Small intestine (tissue), 7 donors: ENCODE measurements at regions not wholly inside any gene's neighbourhood (a gene's known extent, or its start where the extent isn't known, plus 50 kb on each side); places are given as distances from the start of the nearest gene placed in this dataset.

Source experiments
- DNase-seq, 2 donors: peaks; one replicate each; pipeline versions ENCODE4 v3.0.0 to v3.0.0-alpha.2; 2013
- FAIRE-seq: peaks from 2 replicates; lab custom pipeline; 2012; peaks lifted over from hg19 to GRCh38; lab: Jason Lieb, UNC
- H3K27ac ChIP-seq, 3 donors: one replicate each; pipeline ENCODE4 v1.5.1; 2013; ENCODE audit warnings: low read length in 2 of 3, mild to moderate bottlenecking in 2 of 3, control low read depth in 1 of 3, inconsistent platforms in 1 of 3, low read depth in 1 of 3, moderate library complexity in 1 of 3
- H3K27me3 ChIP-seq, 3 donors: one replicate each; pipeline ENCODE4 v1.6.1; 2013; ENCODE audit warnings: low read length in 3 of 3, inconsistent platforms in 1 of 3; ENCODE audit not compliant: control insufficient read depth in 3 of 3, insufficient read depth in 3 of 3
- H3K36me3 ChIP-seq, 3 donors: one replicate each; pipeline ENCODE4 v1.6.1; 2013; ENCODE audit warnings: low read length in 3 of 3, inconsistent platforms in 1 of 3, low read depth in 1 of 3, mild to moderate bottlenecking in 1 of 3, moderate library complexity in 1 of 3; ENCODE audit not compliant: control insufficient read depth in 3 of 3, insufficient read depth in 2 of 3
- H3K4me1 ChIP-seq, 3 donors: one replicate each; pipeline ENCODE4 v1.6.1; 2013; ENCODE audit warnings: low read length in 2 of 3, inconsistent platforms in 1 of 3, low read depth in 1 of 3, mild to moderate bottlenecking in 1 of 3, moderate library complexity in 1 of 3; ENCODE audit not compliant: control insufficient read depth in 3 of 3, insufficient read depth in 2 of 3
- H3K4me3 ChIP-seq, 3 donors: one replicate each; pipeline ENCODE4 v1.5.1; 2013; ENCODE audit warnings: low read length in 3 of 3, control low read depth in 1 of 3, inconsistent platforms in 1 of 3, low read depth in 1 of 3, mild to moderate bottlenecking in 1 of 3, moderate library complexity in 1 of 3
- H3K9me3 ChIP-seq, 2 donors: one replicate each; pipeline ENCODE4 v1.6.1; 2013; ENCODE audit warnings: low read depth in 1 of 2, low read length in 1 of 2; ENCODE audit not compliant: control insufficient read depth in 2 of 2, insufficient read depth in 1 of 2
- WGBS, 3 donors: extraction: QIAGEN DNeasy Blood & Tissue Kit; methylation state at CpG; one replicate each; pipeline ENCODE4 v1.1.7; 2013; 5-methylcytosine and 5-hydroxymethylcytosine counted together
- donor health status: healthy with polysubstance abuse.
- donor health status: control.
- donor health status: control.
- donor health status: Bipolar disorder and iron deficiency.
- donor health status: healthy.

DNA sequence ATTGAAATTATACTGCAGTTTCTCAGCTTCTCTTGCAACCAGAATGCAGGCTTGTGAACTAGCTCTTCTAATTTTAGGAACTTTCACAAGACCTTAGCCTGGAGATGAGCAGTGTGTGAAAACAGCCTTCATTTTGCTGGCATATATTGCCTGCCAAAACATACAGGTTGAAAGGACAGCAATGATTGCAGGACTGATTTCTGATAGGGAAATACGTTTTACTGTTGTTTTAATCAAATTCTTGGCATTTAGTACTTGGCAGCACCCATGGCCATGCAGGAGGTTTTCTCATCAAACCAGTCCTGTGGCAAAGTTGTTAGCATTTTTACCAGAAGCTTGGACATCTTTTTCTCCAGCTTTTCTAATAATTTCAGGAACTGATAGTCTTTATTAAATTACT lies 91.9 kb upstream of the MUCL1 start:
- WGBS, 3 donors = 13 to 38% (median 22%) methylated on average over 1 of the region's 1 CpG

DNA sequence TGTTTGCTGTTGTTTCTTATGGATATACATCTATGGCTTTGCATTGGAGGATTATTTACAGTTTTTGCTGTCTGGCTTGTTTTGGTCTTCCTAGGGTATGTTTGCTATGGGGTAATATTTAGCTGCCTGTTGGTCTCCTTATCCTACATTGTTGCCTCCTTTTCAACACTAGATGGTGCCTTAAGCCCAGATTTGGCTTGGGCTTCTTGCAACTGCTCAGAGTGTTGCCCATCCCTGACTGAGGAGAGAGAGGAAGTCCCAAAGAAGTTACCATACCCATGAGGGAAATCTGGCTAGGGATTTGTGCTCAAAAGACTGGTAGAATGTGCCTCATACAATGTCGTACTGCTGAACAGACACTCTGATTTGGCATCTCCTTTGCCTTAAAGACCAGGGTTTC lies 94.6 kb upstream of the MUCL1 start:
- WGBS, 3 donors = 49 to 72% (median 52%) methylated on average over 1 of the region's 1 CpG
- H3K36me3 ChIP-seq = no peaks in the 10 kb centered on the region
- FAIRE-seq (no peak), DNase-seq (peak; percentile 8 to 15)
- H3K4me3 ChIP-seq = no peak overlapping the region
- no peak overlapping the region for H3K27ac ChIP-seq
- H3K4me1 ChIP-seq = no peaks in the 10 kb centered on the region
- no peaks in the 10 kb centered on the region for H3K27me3 ChIP-seq
- H3K9me3 ChIP-seq = no peaks in the 10 kb centered on the region

More for the DNA sequence above, 91.9 kb upstream of the MUCL1 start:
- Histone ChIP-seq H3K4me1 (no peaks in the 10 kb centered on the region), H3K27ac (no peak overlapping the region), H3K27me3 (no peaks in the 10 kb centered on the region), H3K4me3 (no peak overlapping the region), H3K9me3 (no peaks in the 10 kb centered on the region), H3K36me3 (no peaks in the 10 kb centered on the region)
- FAIRE-seq (no peak), DNase-seq (no peak)

DNA sequence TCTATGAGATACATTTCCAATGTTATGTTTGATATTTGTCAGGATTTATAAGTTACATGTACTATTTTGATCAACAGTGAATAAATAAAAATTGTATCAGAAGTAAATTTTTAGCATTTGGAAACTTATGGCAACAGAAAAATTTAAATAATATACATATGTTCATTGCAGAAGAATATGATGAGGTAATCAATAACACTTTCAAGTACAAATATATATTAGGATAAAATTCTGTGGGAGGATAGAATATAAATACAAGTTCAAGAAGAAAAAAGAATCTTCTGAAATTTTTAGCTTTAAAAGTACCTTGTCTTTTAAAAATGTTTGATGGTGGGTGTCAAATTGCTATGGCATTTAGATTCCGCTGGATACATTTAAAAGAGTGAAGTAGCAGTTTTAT lies 102.8 kb upstream of the MUCL1 start:
- Histone ChIP-seq H3K9me3 (no peaks in the 10 kb centered on the region), H3K4me1 (no peaks in the 10 kb centered on the region), H3K27ac (no peak overlapping the region), H3K4me3 (no peak overlapping the region), H3K27me3 (no peaks in the 10 kb centered on the region), H3K36me3 (no peaks in the 10 kb centered on the region)
- DNase-seq (no peak), FAIRE-seq (no peak)
- 86 to 96% (median 90%) methylated on average over 1 of the region's 1 CpG for WGBS, 3 donors

DNA sequence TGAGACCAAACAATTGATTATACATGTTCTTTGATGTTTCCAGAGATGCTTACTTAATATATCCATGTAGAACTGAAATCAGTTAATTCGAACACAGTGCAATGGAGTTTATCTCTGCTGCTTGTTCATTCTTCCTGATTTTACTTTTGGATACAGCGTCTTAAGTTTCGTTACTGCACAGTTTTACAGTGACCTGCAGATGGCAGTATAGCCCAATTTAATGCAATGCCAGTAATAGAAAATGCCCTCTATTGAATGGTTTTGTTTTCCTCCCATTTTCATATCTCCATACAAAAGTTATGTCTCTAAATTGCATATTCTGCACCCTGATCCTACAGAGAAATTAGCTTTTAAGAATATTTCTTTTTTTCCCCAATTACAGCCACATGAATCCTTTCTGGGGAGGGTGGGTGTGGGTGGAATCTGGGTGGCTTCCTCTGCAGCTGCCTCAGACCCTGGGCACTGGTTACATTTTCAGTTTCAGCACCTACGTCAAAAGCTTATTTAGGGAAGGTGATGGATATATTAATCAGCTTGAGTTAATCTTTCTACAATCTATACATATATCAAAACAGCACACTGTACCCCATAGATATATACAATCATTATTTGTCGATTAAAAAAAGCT lies 101.1 kb upstream of the DCD start:
- WGBS, 3 donors = 19 to 25% (median 20%) methylated on average over 5 of the region's 5 CpGs
- Histone ChIP-seq H3K27ac (no peak overlapping the region), H3K36me3 (no peaks in the 10 kb centered on the region), H3K4me3 (no peak overlapping the region), H3K27me3 (no peaks in the 10 kb centered on the region), H3K9me3 (peaks cover 0 to 4% of the 10 kb centered on the region in 2 donors), H3K4me1 (no peaks in the 10 kb centered on the region)
- DNase-seq = peak; percentile 51 to 57
- FAIRE-seq = peak; percentile 44

DNA sequence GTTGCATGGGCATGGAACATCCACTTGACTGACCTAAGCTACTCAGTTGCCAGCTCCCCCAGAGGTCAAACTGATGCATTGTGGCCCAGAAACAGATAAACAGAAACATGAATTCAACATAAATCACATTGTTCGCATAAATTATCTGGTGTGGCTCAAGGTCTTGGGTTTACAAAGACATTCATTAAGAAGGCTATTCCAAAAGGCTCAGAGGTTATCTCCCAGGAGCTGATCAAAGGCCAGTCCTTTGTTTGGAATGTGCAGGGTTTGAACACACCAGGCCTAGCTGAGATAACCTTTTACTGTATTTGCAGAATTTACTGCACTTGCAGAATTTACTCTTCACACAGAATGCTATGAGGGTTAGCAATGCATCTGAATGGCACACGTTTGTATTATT lies 96.4 kb upstream of the DCD start:
- no peak for FAIRE-seq
- Histone ChIP-seq H3K27ac (no peak overlapping the region), H3K36me3 (no peaks in the 10 kb centered on the region), H3K9me3 (peaks cover 0 to 7% of the 10 kb centered on the region in 2 donors), H3K4me1 (no peaks in the 10 kb centered on the region), H3K27me3 (no peaks in the 10 kb centered on the region), H3K4me3 (no peak overlapping the region)
- 24 to 59% (median 25%) methylated on average over 2 of the region's 2 CpGs for WGBS, 3 donors
- DNase-seq = no peak

DNA sequence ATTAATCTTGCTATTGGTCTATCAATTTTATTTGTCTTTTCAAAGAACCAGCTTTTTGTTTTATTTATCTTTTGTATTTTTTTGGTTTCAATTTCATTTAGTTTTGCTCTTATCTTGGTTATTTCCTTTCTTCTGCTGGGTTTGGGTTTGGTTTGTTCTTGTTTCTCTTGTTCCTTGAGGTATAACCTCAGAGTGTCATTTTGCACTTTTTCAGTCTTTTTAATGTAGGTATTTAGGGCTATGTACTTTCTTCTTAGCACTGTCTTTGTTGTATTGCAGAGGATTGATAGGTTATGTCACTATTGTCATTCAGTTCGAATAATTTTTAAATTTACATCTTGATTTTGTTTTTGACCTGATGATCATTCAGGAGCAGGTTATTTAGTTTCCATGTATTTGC lies 92.7 kb upstream of the DCD start:
- Histone ChIP-seq H3K4me3 (no peak overlapping the region), H3K4me1 (no peaks in the 10 kb centered on the region), H3K27ac (no peak overlapping the region), H3K9me3 (peaks cover 0 to 13% of the 10 kb centered on the region in 2 donors), H3K27me3 (no peaks in the 10 kb centered on the region), H3K36me3 (no peaks in the 10 kb centered on the region)
- peak in 1 of 2 donors; percentile 20 for DNase-seq
- 59 to 78% (median 70%) methylated on average over 1 of the region's 1 CpG for WGBS, 3 donors
- no peak for FAIRE-seq

DNA sequence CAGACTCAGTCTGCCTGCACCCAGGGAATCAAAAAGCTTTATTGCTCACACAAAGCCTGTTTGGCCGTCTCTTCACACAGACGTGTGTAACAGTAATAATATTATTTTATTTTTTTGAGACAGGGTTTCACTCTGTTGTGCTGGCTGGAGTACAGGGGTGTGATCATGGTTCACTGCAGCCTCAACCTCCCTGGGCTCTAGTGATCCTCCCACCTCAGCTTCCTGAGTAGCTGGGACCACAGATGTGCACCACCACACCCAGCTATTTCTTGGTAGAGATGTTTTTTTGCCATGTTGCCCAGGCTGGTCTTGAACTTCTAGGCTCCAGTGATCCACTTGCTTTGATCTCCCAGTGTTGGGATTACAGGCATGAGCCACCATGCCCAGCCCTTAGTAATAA lies 88.4 kb upstream of the DCD start:
- no peaks in the 10 kb centered on the region for H3K36me3 ChIP-seq
- DNase-seq (peak in 1 of 2 donors; percentile 15), FAIRE-seq (no peak)
- WGBS, 3 donors = 53 to 87% (median 72%) methylated on average over 2 of the region's 2 CpGs
- H3K9me3 ChIP-seq = peaks cover 0 to 6% of the 10 kb centered on the region in 2 donors
- no peaks in the 10 kb centered on the region for H3K27me3 ChIP-seq
- H3K4me3 ChIP-seq = no peak overlapping the region
- H3K27ac ChIP-seq = no peak overlapping the region
- peaks cover 0 to 6% (median 0%) of the 10 kb centered on the region in 3 donors for H3K4me1 ChIP-seq

DNA sequence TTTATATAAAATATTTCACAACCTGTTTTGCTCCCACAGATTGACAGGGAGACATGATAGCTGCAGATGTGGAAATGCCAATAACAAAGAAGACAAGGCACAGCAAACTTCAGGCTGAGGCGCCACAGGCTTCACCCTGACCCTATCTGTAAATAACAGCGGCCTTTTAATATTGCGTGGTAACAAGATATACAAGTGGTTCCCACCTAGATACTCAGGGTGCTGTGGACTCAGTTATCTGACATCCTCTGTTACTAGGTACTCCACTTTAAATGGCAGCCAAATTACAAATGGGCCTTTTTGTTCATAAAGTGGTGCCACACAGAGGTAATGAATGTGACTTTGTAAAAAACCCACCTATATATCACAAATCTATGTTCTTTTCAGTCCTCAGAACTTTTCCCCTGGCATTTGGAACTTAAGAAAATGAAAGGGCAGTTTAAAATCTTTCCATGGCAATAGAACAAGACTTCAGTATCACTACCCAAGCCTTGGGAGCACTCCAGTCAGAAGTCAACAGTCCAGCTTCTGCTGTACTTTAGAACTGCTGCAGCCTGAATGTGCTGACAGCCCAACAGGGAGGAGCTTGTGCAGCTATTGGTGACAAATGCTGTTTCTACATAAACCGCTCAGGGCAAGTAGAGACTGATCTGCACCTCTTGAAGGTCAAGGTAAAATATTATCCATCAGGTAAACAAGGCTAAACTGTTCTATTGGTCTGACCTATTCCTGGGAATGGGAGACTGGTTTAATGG lies 86.2 kb upstream of the DCD start:
- no peak overlapping the region for H3K4me3 ChIP-seq
- DNase-seq (peak in 1 of 2 donors; percentile 78), FAIRE-seq (no peak)
- no peaks in the 10 kb centered on the region for H3K36me3 ChIP-seq
- H3K9me3 ChIP-seq = peaks cover 0 to 6% of the 10 kb centered on the region in 2 donors
- peaks cover 0 to 6% (median 0%) of the 10 kb centered on the region in 3 donors for H3K4me1 ChIP-seq
- peak overlapping the region in 1 of 3 donors; percentile 80 for H3K27ac ChIP-seq
- no peaks in the 10 kb centered on the region for H3K27me3 ChIP-seq
- WGBS, 3 donors = 66 to 82% (median 80%) methylated on average over 4 of the region's 4 CpGs
